SU-DHL-6 (cell line): ENCODE measurements at regions not wholly inside any gene's neighbourhood (a gene's known extent, or its start where the extent isn't known, plus 50 kb on each side); places are given as distances from the start of the nearest gene placed in this dataset.

ENCODE experiments used
- H2AFZ ChIP-seq: fragments of 200-600 bp; sonication (generic); 2 replicates; pipeline ENCODE4 v1.6.1; 2014; ENCODE audit warnings: low read depth, mild to moderate bottlenecking, moderate library complexity, mixed read lengths, antibody characterized with exemption, low read length; ENCODE audit not compliant: severe bottlenecking
- H3F3A ChIP-seq: fragments of 200-600 bp; shearing (Covaris generic); 2 replicates; pipeline ENCODE4 v1.6.0; 2016; ENCODE audit warnings: antibody characterized with exemption, mild to moderate bottlenecking; ENCODE audit not compliant: insufficient read depth
- H3K27ac ChIP-seq: fragments of 200-600 bp; sonication (generic); 2 replicates; pipeline ENCODE4 v1.5.1; 2016; ENCODE audit warnings: low read depth, mild to moderate bottlenecking, low read length, moderate library complexity, mixed read lengths
- H3K27me3 ChIP-seq: fragments of 200-600 bp; sonication (generic), shearing (Covaris generic); 2 replicates; pipeline ENCODE4 v1.6.0; 2014; ENCODE audit warnings: mild to moderate bottlenecking, low read length
- H3K36me3 ChIP-seq: fragments of 200-600 bp; sonication (generic); 2 replicates; pipeline ENCODE4 v1.6.1; 2014; ENCODE audit warnings: mild to moderate bottlenecking, low read length, mixed read lengths
- H3K4me2 ChIP-seq: fragments of 300-600, 200-600 bp; shearing (Covaris generic), sonication (generic); 2 replicates; pipeline ENCODE4 v1.6.0; 2014; ENCODE audit warnings: low read length, low read depth, mild to moderate bottlenecking; ENCODE audit not compliant: poor library complexity, severe bottlenecking
- H3K4me3 ChIP-seq: fragments of 200-600 bp; sonication (generic); 2 replicates; pipeline ENCODE4 v1.5.1; 2014; ENCODE audit warnings: antibody characterized with exemption, low read length, mild to moderate bottlenecking, mixed read lengths; ENCODE audit not compliant: insufficient read depth, poor library complexity, severe bottlenecking
- H3K79me2 ChIP-seq: fragments of 200-600 bp; sonication (generic); 2 replicates; pipeline ENCODE4 v1.6.1; 2014; ENCODE audit warnings: mild to moderate bottlenecking, low read length, moderate library complexity; ENCODE audit not compliant: insufficient read depth
- H3K9ac ChIP-seq: fragments of 200-600 bp; sonication (generic); 2 replicates; pipeline ENCODE4 v1.7.0; 2014; ENCODE audit warnings: mild to moderate bottlenecking, low read length
- H3K9me2 ChIP-seq: fragments of 200-600 bp; sonication (generic); replicated peaks from 2 replicates; pipeline ENCODE4 v1.6.1; 2014; ENCODE audit warnings: low read length; ENCODE audit not compliant: insufficient read depth
- H3K9me3 ChIP-seq: fragments of 200-600 bp; sonication (generic); 2 replicates; pipeline ENCODE4 v1.6.1; 2014; ENCODE audit warnings: low read length, mixed read lengths; ENCODE audit not compliant: insufficient read depth
- H4K20me1 ChIP-seq: fragments of 200-600 bp; sonication (generic); 2 replicates; pipeline ENCODE4 v1.6.1; 2014; ENCODE audit warnings: low read depth, mild to moderate bottlenecking, antibody characterized with exemption, low read length, moderate library complexity, mixed read lengths
- CTCF ChIP-seq: fragments of 200-600 bp; sonication (generic); IDR thresholded peaks from one replicate; pipeline ENCODE4 v1.5.1; 2017; ENCODE audit warnings: antibody characterized with exemption, mild to moderate bottlenecking, low read length, moderate library complexity; ENCODE audit not compliant: insufficient read depth, poor library complexity, severe bottlenecking
- EZH2phosphoT487 ChIP-seq: fragments of 200-600 bp; sonication (generic), shearing (Covaris generic); conservative IDR thresholded peaks from 2 replicates; pipeline ENCODE4 v1.6.1; 2018; ENCODE audit warnings: mild to moderate bottlenecking, antibody characterized with exemption, low read length, moderate library complexity, mixed read lengths

- H3K4me3 ChIP-seq: no peak overlapping the region
- H3K4me2 ChIP-seq: no peak overlapping the region
- H4K20me1 ChIP-seq: no peaks in the 10 kb centered on the region
- H3K9me3 ChIP-seq: peaks cover 5% of the 10 kb centered on the region; the same call in 1 of the 2 replicates
- H3K9me2 ChIP-seq: no peaks in the 10 kb centered on the region
- no peak overlapping the region for H3K27ac ChIP-seq
- no peaks in the 10 kb centered on the region for H3K27me3 ChIP-seq
- no peak overlapping the region for H3K9ac ChIP-seq
- no peaks in the 10 kb centered on the region for H3K36me3 ChIP-seq
- no peak overlapping the region for H2AFZ ChIP-seq
- no peak for TF ChIP-seq CTCF
- no peak for TF ChIP-seq EZH2phosphoT487
- no peaks in the 10 kb centered on the region for H3K79me2 ChIP-seq
- H3F3A ChIP-seq: no peaks in the 10 kb centered on the region
Measured at GRCh38 chr1:195019385-195019784, 1588.9 kb downstream of the KCNT2 start.

- no peak overlapping the region for H3K9ac ChIP-seq
Measured at GRCh38 chr1:195012995-195013394, 1595.2 kb downstream of the KCNT2 start.

GRCh38 chr1:195005338-195005737 lies 1602.9 kb downstream of the KCNT2 start:
- TF ChIP-seq CTCF: no peak
- no peak for TF ChIP-seq EZH2phosphoT487
- H3K9me3 ChIP-seq: no peaks in the 10 kb centered on the region

More at GRCh38 chr1:195012995-195013394, 1595.2 kb downstream of the KCNT2 start:
- peaks cover 5% of the 10 kb centered on the region; the same call in 1 of the 2 replicates for H3K9me3 ChIP-seq
- H4K20me1 ChIP-seq: no peaks in the 10 kb centered on the region
- H2AFZ ChIP-seq: no peak overlapping the region
- no peak overlapping the region for H3K27ac ChIP-seq
- no peaks in the 10 kb centered on the region for H3K27me3 ChIP-seq
- H3K36me3 ChIP-seq: no peaks in the 10 kb centered on the region
- no peak overlapping the region for H3K4me2 ChIP-seq
- TF ChIP-seq CTCF: no peak
- TF ChIP-seq EZH2phosphoT487: no peak
- H3F3A ChIP-seq: no peaks in the 10 kb centered on the region
- H3K9me2 ChIP-seq: no peaks in the 10 kb centered on the region
- no peaks in the 10 kb centered on the region for H3K79me2 ChIP-seq
- no peak overlapping the region for H3K4me3 ChIP-seq

More at GRCh38 chr1:195005338-195005737, 1602.9 kb downstream of the KCNT2 start:
- Histone ChIP-seq H3K4me2 (no peak overlapping the region), H3K36me3 (no peaks in the 10 kb centered on the region), H4K20me1 (no peaks in the 10 kb centered on the region), H3K4me3 (no peak overlapping the region), H2AFZ (no peak overlapping the region), H3K79me2 (no peaks in the 10 kb centered on the region), H3K27ac (no peak overlapping the region), H3K9me2 (no peaks in the 10 kb centered on the region), H3K27me3 (no peaks in the 10 kb centered on the region), H3F3A (no peaks in the 10 kb centered on the region), H3K9ac (no peak overlapping the region)
